ENCODE measurements at regions not wholly inside any gene's neighbourhood (a gene's known extent, or its start where the extent isn't known, plus 50 kb on each side); places are given as distances from the start of the nearest gene placed in this dataset.
"Not testable (repeated sequence)": the region's sequence is repeated elsewhere in the genome, so short reads cannot be mapped to it uniquely, and the experiment has no call there.

GRCh38 chr6:1473598-1473997 is 84.2 kb downstream of the FOXF2 start:
- no peak overlapping the region for H3K4me3 ChIP-seq (ENCODE audit: low read depth, low read length)
- TF ChIP-seq, protein P1, sequence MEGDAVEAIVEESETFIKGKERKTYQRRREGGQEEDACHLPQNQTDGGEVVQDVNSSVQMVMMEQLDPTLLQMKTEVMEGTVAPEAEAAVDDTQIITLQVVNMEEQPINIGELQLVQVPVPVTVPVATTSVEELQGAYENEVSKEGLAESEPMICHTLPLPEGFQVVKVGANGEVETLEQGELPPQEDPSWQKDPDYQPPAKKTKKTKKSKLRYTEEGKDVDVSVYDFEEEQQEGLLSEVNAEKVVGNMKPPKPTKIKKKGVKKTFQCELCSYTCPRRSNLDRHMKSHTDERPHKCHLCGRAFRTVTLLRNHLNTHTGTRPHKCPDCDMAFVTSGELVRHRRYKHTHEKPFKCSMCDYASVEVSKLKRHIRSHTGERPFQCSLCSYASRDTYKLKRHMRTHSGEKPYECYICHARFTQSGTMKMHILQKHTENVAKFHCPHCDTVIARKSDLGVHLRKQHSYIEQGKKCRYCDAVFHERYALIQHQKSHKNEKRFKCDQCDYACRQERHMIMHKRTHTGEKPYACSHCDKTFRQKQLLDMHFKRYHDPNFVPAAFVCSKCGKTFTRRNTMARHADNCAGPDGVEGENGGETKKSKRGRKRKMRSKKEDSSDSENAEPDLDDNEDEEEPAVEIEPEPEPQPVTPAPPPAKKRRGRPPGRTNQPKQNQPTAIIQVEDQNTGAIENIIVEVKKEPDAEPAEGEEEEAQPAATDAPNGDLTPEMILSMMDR (IDR thresholded peaks at IDR 0.05; ENCODE audit: insufficient read depth, low read length), result no peak
- DNase-seq (ENCODE audit: low read depth), result peak; percentile 26

DNA sequence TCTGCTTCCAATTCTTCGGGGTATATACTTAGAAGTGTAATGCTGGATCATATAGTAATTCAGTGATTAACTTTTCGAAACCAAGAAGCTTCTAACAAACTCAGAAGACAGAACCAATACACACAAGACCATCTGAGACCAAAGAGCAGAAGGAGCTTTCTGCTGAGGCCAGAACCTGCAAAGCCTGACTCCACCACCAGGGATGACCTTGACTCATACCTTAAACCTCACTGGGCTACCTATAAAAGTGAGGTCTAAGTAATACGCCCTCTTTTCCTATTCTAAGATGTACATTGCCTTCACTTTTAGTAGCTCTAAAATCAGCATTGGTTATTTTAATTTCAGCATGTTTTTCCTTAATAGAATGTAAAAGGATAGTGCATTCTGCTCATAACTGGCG is 84.8 kb downstream of the FOXF2 start:
- TF ChIP-seq, protein P1 (IDR thresholded peaks at IDR 0.05; ENCODE audit: insufficient read depth, low read length), result no peak
- H3K4me3 ChIP-seq (ENCODE audit: low read depth, low read length), result no peak overlapping the region
- no peak for DNase-seq (ENCODE audit: low read depth)

GRCh38 chr6:1475174-1475573 is 85.8 kb downstream of the FOXF2 start:
- DNase-seq (ENCODE audit: low read depth), result peak; percentile 43
- TF ChIP-seq, protein P1 (IDR thresholded peaks at IDR 0.05; ENCODE audit: insufficient read depth, low read length), result no peak
- H3K4me3 ChIP-seq (ENCODE audit: low read depth, low read length), result no peak overlapping the region

DNA sequence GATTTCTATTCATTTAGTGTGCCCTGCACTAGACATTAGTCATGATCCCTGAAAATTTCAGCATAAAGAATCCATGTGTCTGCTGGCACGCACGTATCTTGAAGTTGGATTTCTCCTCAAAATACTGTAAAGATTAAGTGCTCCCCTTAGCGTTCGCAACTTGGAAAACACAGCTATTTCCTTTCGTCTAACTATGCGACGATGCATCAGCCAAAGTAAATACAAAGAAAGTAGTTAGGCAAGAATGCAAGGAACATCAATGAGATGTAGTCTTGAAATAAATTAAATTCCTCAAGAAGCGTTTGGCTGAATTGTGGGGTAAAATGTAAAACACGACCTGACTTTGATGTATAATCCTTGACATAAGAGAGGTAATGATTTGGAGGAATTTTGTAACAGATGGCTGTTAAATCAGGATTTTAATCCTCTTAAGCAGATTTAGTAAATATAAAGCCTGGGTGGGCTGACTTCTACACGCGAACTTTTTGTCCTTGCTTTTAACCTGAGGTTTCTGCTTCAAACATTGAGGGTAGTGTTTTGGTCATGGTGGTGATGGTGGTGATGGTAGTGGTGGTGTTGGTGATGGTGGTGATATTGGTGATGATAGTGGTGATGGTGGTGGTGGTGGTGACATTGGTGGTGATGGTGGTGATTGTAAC is 88.2 kb downstream of the FOXF2 start:
- TF ChIP-seq, protein P1 (IDR thresholded peaks at IDR 0.05; ENCODE audit: insufficient read depth, low read length), result peak; percentile 43
- H3K4me3 ChIP-seq (ENCODE audit: low read depth, low read length), result no peak overlapping the region
- DNase-seq (ENCODE audit: low read depth), result peak; percentile 96

DNA sequence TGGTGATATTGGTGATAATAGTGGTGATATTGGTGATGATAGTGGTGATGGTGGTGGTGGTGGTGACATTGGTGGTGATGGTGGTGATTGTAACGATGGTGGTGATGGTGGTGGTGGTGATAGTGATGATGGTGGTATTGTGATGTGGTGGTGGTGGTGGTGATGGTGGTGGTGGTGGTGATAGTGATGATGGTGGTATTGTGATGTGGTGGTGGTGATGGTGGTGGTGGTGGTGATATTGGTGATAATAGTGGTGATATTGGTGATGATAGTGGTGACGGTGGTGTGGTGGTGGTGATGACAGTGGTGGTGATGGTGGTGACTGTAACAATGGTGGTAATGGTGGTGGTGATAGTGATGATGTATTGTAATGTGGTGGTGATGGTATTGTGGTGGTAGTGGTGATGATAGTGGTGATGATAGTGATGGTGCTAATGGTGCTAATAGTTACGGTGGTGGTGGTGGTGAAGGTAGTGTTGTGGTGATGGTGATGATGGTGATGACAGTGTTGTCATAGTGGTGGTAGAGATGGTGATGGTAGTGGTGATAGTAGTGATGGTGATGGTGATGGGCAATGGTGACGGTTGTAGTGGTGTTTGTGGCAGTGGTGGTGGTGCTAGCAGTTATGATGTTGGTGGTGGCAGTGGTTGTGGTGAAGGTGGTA is 88.9 kb downstream of the FOXF2 start:
- DNase-seq (ENCODE audit: low read depth); H3K4me3 ChIP-seq (ENCODE audit: low read depth, low read length): not testable (repeated sequence)

DNA sequence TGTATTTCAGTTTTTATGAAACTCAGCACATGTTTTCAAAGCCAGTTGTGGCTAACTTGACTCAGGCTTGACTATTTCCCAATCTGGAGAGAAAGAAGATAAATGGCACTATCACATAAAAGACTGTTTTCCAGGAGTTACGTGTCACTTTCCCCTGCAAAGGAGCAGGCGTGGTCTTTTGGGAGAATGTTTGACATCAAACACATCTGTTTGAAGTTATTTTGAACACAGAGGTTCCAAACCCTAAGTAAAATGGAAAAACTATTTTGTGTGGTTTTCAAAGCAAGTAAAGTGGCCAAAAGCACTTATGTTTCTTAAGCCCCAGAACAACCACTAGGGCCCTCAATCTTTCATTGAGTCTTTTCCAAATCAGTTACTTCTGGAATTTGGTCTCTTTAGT is 89.7 kb downstream of the FOXF2 start:
- H3K4me3 ChIP-seq (ENCODE audit: low read depth, low read length), result no peak overlapping the region
- peak; percentile 99 for DNase-seq (ENCODE audit: low read depth)
- TF ChIP-seq, protein P1 (IDR thresholded peaks at IDR 0.05; ENCODE audit: insufficient read depth, low read length), result peak; percentile 69

GRCh38 chr6:1479601-1480221 is 90.3 kb downstream of the FOXF2 start:
- no peak overlapping the region for H3K4me3 ChIP-seq (ENCODE audit: low read depth, low read length)
- TF ChIP-seq, protein P1 (IDR thresholded peaks at IDR 0.05; ENCODE audit: insufficient read depth, low read length), result no peak
- DNase-seq (ENCODE audit: low read depth), result peak; percentile 31
